ENCODE measurements at regions not wholly inside any gene's neighbourhood (a gene's known extent, or its start where the extent isn't known, plus 50 kb on each side); places are given as distances from the start of the nearest gene placed in this dataset.
"Not testable (repeated sequence)": the region's sequence is repeated elsewhere in the genome, so short reads cannot be mapped to it uniquely, and the experiment has no call there.

DNA sequence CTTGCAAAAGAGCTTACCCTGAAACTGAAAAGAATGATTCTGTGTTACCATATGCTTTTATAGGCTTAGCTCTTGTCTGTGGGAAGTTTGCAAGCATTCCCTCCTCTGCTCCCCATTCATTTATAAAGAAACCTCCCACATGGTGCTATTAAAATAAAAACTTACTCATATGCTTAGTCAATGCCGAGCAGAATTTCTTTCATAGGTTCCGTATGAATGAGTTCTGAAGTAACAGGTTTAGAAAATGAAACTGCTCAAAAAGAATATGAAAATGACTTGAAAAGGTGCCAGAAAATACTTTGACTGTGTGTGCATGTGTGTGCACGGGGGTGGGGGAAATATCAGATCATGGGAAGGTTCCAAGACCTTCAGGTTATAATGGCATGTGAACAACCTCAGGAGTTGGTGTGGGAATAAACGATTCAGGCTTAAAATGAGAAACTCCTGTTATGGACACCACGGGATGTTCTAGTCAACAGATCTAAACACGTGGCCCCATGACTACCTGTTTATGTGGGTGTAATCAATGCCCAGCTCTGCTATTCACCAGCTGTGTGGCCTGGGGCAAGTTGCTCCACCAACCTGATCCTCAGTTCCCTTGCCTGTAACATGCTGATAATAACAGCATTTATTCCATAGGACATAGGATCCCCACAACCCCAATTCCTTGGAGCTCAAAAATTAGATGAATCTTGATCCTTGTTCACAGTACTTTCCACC is 293.7 kb upstream of the PLGLB1 start:
- not testable (repeated sequence) for TF ChIP-seq EZH2 (IDR thresholded peaks at IDR 0.05; ENCODE audit: low read length)
- TF ChIP-seq, protein P1, sequence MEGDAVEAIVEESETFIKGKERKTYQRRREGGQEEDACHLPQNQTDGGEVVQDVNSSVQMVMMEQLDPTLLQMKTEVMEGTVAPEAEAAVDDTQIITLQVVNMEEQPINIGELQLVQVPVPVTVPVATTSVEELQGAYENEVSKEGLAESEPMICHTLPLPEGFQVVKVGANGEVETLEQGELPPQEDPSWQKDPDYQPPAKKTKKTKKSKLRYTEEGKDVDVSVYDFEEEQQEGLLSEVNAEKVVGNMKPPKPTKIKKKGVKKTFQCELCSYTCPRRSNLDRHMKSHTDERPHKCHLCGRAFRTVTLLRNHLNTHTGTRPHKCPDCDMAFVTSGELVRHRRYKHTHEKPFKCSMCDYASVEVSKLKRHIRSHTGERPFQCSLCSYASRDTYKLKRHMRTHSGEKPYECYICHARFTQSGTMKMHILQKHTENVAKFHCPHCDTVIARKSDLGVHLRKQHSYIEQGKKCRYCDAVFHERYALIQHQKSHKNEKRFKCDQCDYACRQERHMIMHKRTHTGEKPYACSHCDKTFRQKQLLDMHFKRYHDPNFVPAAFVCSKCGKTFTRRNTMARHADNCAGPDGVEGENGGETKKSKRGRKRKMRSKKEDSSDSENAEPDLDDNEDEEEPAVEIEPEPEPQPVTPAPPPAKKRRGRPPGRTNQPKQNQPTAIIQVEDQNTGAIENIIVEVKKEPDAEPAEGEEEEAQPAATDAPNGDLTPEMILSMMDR (optimal IDR thresholded peaks at IDR 0.05 in 1 of 3, IDR thresholded peaks at IDR 0.05 in 1 of 3, conservative IDR thresholded peaks at IDR 0.05 in 1 of 3; ENCODE audit: extremely low read depth in 1 of 3, insufficient read depth in 2 of 3, low read length in 3 of 3) = not testable (repeated sequence)
